ENCODE measurements at regions not wholly inside any gene's neighbourhood (a gene's known extent, or its start where the extent isn't known, plus 50 kb on each side); places are given as distances from the start of the nearest gene placed in this dataset.

GRCh38 chr4:96895826-96896225 is 1055.9 kb downstream of the PDHA2 start:
- no peak overlapping the region for H3K27ac Mint-ChIP-seq
- no peaks in the 10 kb centered on the region for H3K27me3 Mint-ChIP-seq
- H3K36me3 Mint-ChIP-seq = no peaks in the 10 kb centered on the region
- H3K9me3 Mint-ChIP-seq = peaks cover 3% of the 10 kb centered on the region
- no peak for DNase-seq
- no peak overlapping the region for H3K4me3 Mint-ChIP-seq
- no peaks in the 10 kb centered on the region for H3K4me1 Mint-ChIP-seq
- CTCF ChIA-PET = no interaction called here

GRCh38 chr4:96912716-96913115 is 1072.8 kb downstream of the PDHA2 start:
- DNase-seq = no peak
- no peaks in the 10 kb centered on the region for H3K9me3 Mint-ChIP-seq
- H3K27ac Mint-ChIP-seq = no peak overlapping the region
- no peaks in the 10 kb centered on the region for H3K36me3 Mint-ChIP-seq
- no peaks in the 10 kb centered on the region for H3K4me1 Mint-ChIP-seq
- CTCF ChIA-PET = no interaction called here
- H3K27me3 Mint-ChIP-seq = no peaks in the 10 kb centered on the region
- H3K4me3 Mint-ChIP-seq = no peak overlapping the region

- CTCF ChIA-PET = no interaction called here
- no peaks in the 10 kb centered on the region for H3K4me1 Mint-ChIP-seq
- H3K4me3 Mint-ChIP-seq = no peak overlapping the region
- no peak overlapping the region for H3K27ac Mint-ChIP-seq
- H3K9me3 Mint-ChIP-seq = no peaks in the 10 kb centered on the region
- no peaks in the 10 kb centered on the region for H3K27me3 Mint-ChIP-seq
- DNase-seq = no peak
- no peaks in the 10 kb centered on the region for H3K36me3 Mint-ChIP-seq
These were observed 1073.7 kb downstream of the PDHA2 start for GRCh38 chr4:96913441-96914080.

GRCh38 chr4:96916711-96917110 is 1076.8 kb downstream of the PDHA2 start:
- no peaks in the 10 kb centered on the region for H3K27me3 Mint-ChIP-seq
- CTCF ChIA-PET = no interaction called here
- no peaks in the 10 kb centered on the region for H3K4me1 Mint-ChIP-seq
- no peaks in the 10 kb centered on the region for H3K9me3 Mint-ChIP-seq
- H3K27ac Mint-ChIP-seq = no peak overlapping the region
- no peaks in the 10 kb centered on the region for H3K36me3 Mint-ChIP-seq
- DNase-seq = no peak
- H3K4me3 Mint-ChIP-seq = no peak overlapping the region

GRCh38 chr4:96936886-96937285 is 1097.0 kb downstream of the PDHA2 start:
- DNase-seq = no peak
- H3K27me3 Mint-ChIP-seq = no peaks in the 10 kb centered on the region
- no peak overlapping the region for H3K27ac Mint-ChIP-seq
- peaks cover 2% of the 10 kb centered on the region for H3K9me3 Mint-ChIP-seq
- no peaks in the 10 kb centered on the region for H3K4me1 Mint-ChIP-seq
- CTCF ChIA-PET = no interaction called here
- H3K36me3 Mint-ChIP-seq = no peaks in the 10 kb centered on the region
- no peak overlapping the region for H3K4me3 Mint-ChIP-seq

GRCh38 chr4:96946552-96946951 is 1106.7 kb downstream of the PDHA2 start:
- Mint-ChIP-seq H3K4me1 (no peaks in the 10 kb centered on the region), H3K27ac (no peak overlapping the region), H3K9me3 (no peaks in the 10 kb centered on the region), H3K36me3 (no peaks in the 10 kb centered on the region), H3K27me3 (no peaks in the 10 kb centered on the region), H3K4me3 (no peak overlapping the region)
- CTCF ChIA-PET = no interaction called here
- no peak for DNase-seq

GRCh38 chr4:96952610-96953009 is 1112.7 kb downstream of the PDHA2 start:
- CTCF ChIA-PET = no interaction called here
- Mint-ChIP-seq H3K27me3 (no peaks in the 10 kb centered on the region), H3K27ac (no peak overlapping the region), H3K9me3 (no peaks in the 10 kb centered on the region), H3K36me3 (no peaks in the 10 kb centered on the region), H3K4me1 (no peaks in the 10 kb centered on the region), H3K4me3 (no peak overlapping the region)
- DNase-seq = no peak

- no peaks in the 10 kb centered on the region for H3K27me3 Mint-ChIP-seq
- DNase-seq = no peak
- no peaks in the 10 kb centered on the region for H3K4me1 Mint-ChIP-seq
- CTCF ChIA-PET = no interaction called here
- H3K4me3 Mint-ChIP-seq = no peak overlapping the region
- no peaks in the 10 kb centered on the region for H3K36me3 Mint-ChIP-seq
- H3K9me3 Mint-ChIP-seq = no peaks in the 10 kb centered on the region
- H3K27ac Mint-ChIP-seq = no peak overlapping the region
These were observed 1115.3 kb downstream of the PDHA2 start for GRCh38 chr4:96955226-96955625.

- H3K9me3 Mint-ChIP-seq = no peaks in the 10 kb centered on the region
- no peak overlapping the region for H3K27ac Mint-ChIP-seq
- DNase-seq = no peak
- H3K4me1 Mint-ChIP-seq = no peaks in the 10 kb centered on the region
- H3K27me3 Mint-ChIP-seq = no peaks in the 10 kb centered on the region
- no peaks in the 10 kb centered on the region for H3K36me3 Mint-ChIP-seq
- CTCF ChIA-PET = no interaction called here
- no peak overlapping the region for H3K4me3 Mint-ChIP-seq
These were observed 1115.8 kb downstream of the PDHA2 start for GRCh38 chr4:96955691-96956090.

GRCh38 chr4:96969455-96969854 is 1129.6 kb downstream of the PDHA2 start:
- CTCF ChIA-PET = no interaction called here
- no peak for DNase-seq
- H3K27me3 Mint-ChIP-seq = no peaks in the 10 kb centered on the region
- H3K36me3 Mint-ChIP-seq = no peaks in the 10 kb centered on the region
- H3K4me3 Mint-ChIP-seq = no peak overlapping the region
- H3K27ac Mint-ChIP-seq = no peak overlapping the region
- no peaks in the 10 kb centered on the region for H3K4me1 Mint-ChIP-seq
- H3K9me3 Mint-ChIP-seq = peaks cover 6% of the 10 kb centered on the region

GRCh38 chr4:96972920-96973319 is 1133.0 kb downstream of the PDHA2 start:
- Mint-ChIP-seq H3K9me3 (no peaks in the 10 kb centered on the region), H3K27me3 (no peaks in the 10 kb centered on the region), H3K4me1 (no peaks in the 10 kb centered on the region), H3K36me3 (no peaks in the 10 kb centered on the region), H3K4me3 (no peak overlapping the region), H3K27ac (no peak overlapping the region)
- no peak for DNase-seq
- CTCF ChIA-PET = no interaction called here

- CTCF ChIA-PET = no interaction called here
- no peaks in the 10 kb centered on the region for H3K36me3 Mint-ChIP-seq
- no peak for DNase-seq
- no peak overlapping the region for H3K27ac Mint-ChIP-seq
- H3K9me3 Mint-ChIP-seq = no peaks in the 10 kb centered on the region
- no peaks in the 10 kb centered on the region for H3K4me1 Mint-ChIP-seq
- no peaks in the 10 kb centered on the region for H3K27me3 Mint-ChIP-seq
- H3K4me3 Mint-ChIP-seq = no peak overlapping the region
These were observed 1134.4 kb downstream of the PDHA2 start for GRCh38 chr4:96974295-96974694.

GRCh38 chr4:96983830-96984229 is 1143.9 kb downstream of the PDHA2 start:
- CTCF ChIA-PET = no interaction called here
- no peaks in the 10 kb centered on the region for H3K27me3 Mint-ChIP-seq
- no peak overlapping the region for H3K4me3 Mint-ChIP-seq
- H3K27ac Mint-ChIP-seq = no peak overlapping the region
- H3K36me3 Mint-ChIP-seq = no peaks in the 10 kb centered on the region
- no peaks in the 10 kb centered on the region for H3K9me3 Mint-ChIP-seq
- no peak for DNase-seq
- H3K4me1 Mint-ChIP-seq = no peaks in the 10 kb centered on the region

- CTCF ChIA-PET = no interaction called here
These were observed 1146.9 kb downstream of the PDHA2 start for GRCh38 chr4:96986816-96987215.

GRCh38 chr4:96991083-96991482 is 1151.2 kb downstream of the PDHA2 start:
- Mint-ChIP-seq H3K4me1 (no peaks in the 10 kb centered on the region), H3K36me3 (no peaks in the 10 kb centered on the region), H3K4me3 (no peak overlapping the region), H3K9me3 (peaks cover 2% of the 10 kb centered on the region), H3K27ac (no peak overlapping the region), H3K27me3 (no peaks in the 10 kb centered on the region)
- DNase-seq = no peak
- CTCF ChIA-PET = no interaction called here

More at GRCh38 chr4:96986816-96987215, 1146.9 kb downstream of the PDHA2 start:
- Mint-ChIP-seq H3K9me3 (peaks cover 2% of the 10 kb centered on the region), H3K27me3 (no peaks in the 10 kb centered on the region), H3K36me3 (no peaks in the 10 kb centered on the region), H3K4me3 (no peak overlapping the region), H3K27ac (no peak overlapping the region), H3K4me1 (no peaks in the 10 kb centered on the region)
- DNase-seq = no peak

GRCh38 chr4:96992443-96992842 is 1150.8 kb downstream of the STPG2 start:
- CTCF ChIA-PET = no interaction called here
- DNase-seq = no peak
- H3K36me3 Mint-ChIP-seq = no peaks in the 10 kb centered on the region
- H3K27me3 Mint-ChIP-seq = no peaks in the 10 kb centered on the region
- no peaks in the 10 kb centered on the region for H3K4me1 Mint-ChIP-seq
- H3K27ac Mint-ChIP-seq = no peak overlapping the region
- H3K4me3 Mint-ChIP-seq = no peak overlapping the region
- peaks cover 2% of the 10 kb centered on the region for H3K9me3 Mint-ChIP-seq
